CD14-positive monocyte (primary cell): ENCODE measurements at regions not wholly inside any gene's neighbourhood (a gene's known extent, or its start where the extent isn't known, plus 50 kb on each side); places are given as distances from the start of the nearest gene placed in this dataset.
"Not testable (repeated sequence)": the region's sequence is repeated elsewhere in the genome, so short reads cannot be mapped to it uniquely, and the experiment has no call there.

Source experiments
- DNase-seq, 3 donors: peaks; one replicate each; pipeline ENCODE4 v3.0.0-alpha.2; 2011 to 2022
- H2AFZ ChIP-seq: 2 replicates; pipeline ENCODE4 v1.6.0; 2012; ENCODE audit warnings: mild to moderate bottlenecking, low read depth, low read length, inconsistent platforms; ENCODE audit not compliant: insufficient read depth, poor library complexity, severe bottlenecking
- H3K27ac ChIP-seq, 2 donors: 1 replicate in 1 of 2; 2 replicates in 1 of 2; pipeline ENCODE4 v1.5.1; 2012 to 2013; ENCODE audit warnings: low read length in 2 of 2, control low read depth in 1 of 2, inconsistent platforms in 1 of 2, low read depth in 1 of 2, mild to moderate bottlenecking in 1 of 2
- H3K27me3 ChIP-seq, 2 donors: one replicate each; pipeline versions ENCODE4 v1.6.0 to v1.6.1; 2011 to 2013; ENCODE audit warnings: low read length in 2 of 2; ENCODE audit not compliant: control insufficient read depth in 2 of 2, insufficient read depth in 2 of 2
- H3K36me3 ChIP-seq, 2 donors: replicated peaks in 1 of 2; 1 replicate in 1 of 2; 2 replicates in 1 of 2; pipeline versions ENCODE4 v1.5.1 to v1.6.1; 2012 to 2013; ENCODE audit warnings: low read length in 2 of 2, control low read depth in 1 of 2, inconsistent platforms in 1 of 2, mild to moderate bottlenecking in 1 of 2; ENCODE audit not compliant: insufficient read depth in 2 of 2, control insufficient read depth in 1 of 2
- H3K4me1 ChIP-seq, 2 donors: 1 replicate in 1 of 2; 2 replicates in 1 of 2; pipeline versions ENCODE4 v1.5.1 to v1.6.1; 2012 to 2013; ENCODE audit warnings: low read length in 2 of 2, control low read depth in 1 of 2, inconsistent platforms in 1 of 2, mild to moderate bottlenecking in 1 of 2, moderate library complexity in 1 of 2; ENCODE audit not compliant: insufficient read depth in 2 of 2, control insufficient read depth in 1 of 2
- H3K4me2 ChIP-seq: replicated peaks from 2 replicates; pipeline ENCODE3; 2012; ENCODE audit warnings: low read length, moderate library complexity, mild to moderate bottlenecking; ENCODE audit not compliant: poor library complexity, severe bottlenecking; ENCODE audit errors: extremely low read depth
- H3K4me3 ChIP-seq, 3 experiments: fragments of 200-600 bp in 1 of 3; sonication (generic) in 1 of 3; replicated peaks in 1 of 3; 1 replicate in 2 of 3; 2 replicates in 1 of 3; pipeline ENCODE4 v1.5.1; 2011 to 2013; ENCODE audit warnings: low read length in 3 of 3, mild to moderate bottlenecking in 3 of 3, control low read depth in 2 of 3, low read depth in 2 of 3, inconsistent platforms in 1 of 3, moderate library complexity in 1 of 3
- H3K79me2 ChIP-seq: 2 replicates; pipeline ENCODE4 v1.6.0; 2012; ENCODE audit warnings: mild to moderate bottlenecking, control low read depth, inconsistent platforms, low read length, moderate library complexity; ENCODE audit not compliant: insufficient read depth
- H3K9ac ChIP-seq: 2 replicates; pipeline ENCODE4 v1.6.0; 2017; ENCODE audit warnings: low read length, mild to moderate bottlenecking; ENCODE audit not compliant: insufficient read depth, poor library complexity, severe bottlenecking
- H3K9me3 ChIP-seq, 2 donors: replicated peaks in 1 of 2; 1 replicate in 1 of 2; 2 replicates in 1 of 2; pipeline versions ENCODE4 v1.5.1 to v1.6.1; 2012 to 2013; ENCODE audit warnings: low read length in 2 of 2, control low read depth in 1 of 2; ENCODE audit not compliant: control insufficient read depth in 1 of 2, insufficient read depth in 1 of 2
- H4K20me1 ChIP-seq: 2 replicates; pipeline ENCODE4 v1.6.0; 2012; ENCODE audit warnings: mild to moderate bottlenecking, low read length, control low read depth, moderate library complexity; ENCODE audit not compliant: insufficient read depth
- H3K27ac Mint-ChIP-seq, 7 donors: one replicate each; pipeline ENCODE4 v1.8.0; 2020; ENCODE audit warnings: mild to moderate bottlenecking in 7 of 7, mixed read lengths in 7 of 7, moderate library complexity in 6 of 7, inconsistent platforms in 2 of 7
- H3K27me3 Mint-ChIP-seq, 3 donors: one replicate each; pipeline ENCODE4 v1.8.0; 2021 to 2022; ENCODE audit warnings: low read depth in 3 of 3, mild to moderate bottlenecking in 3 of 3, mixed read lengths in 3 of 3, moderate library complexity in 3 of 3, inconsistent platforms in 1 of 3
- H3K36me3 Mint-ChIP-seq, 2 donors: one replicate each; pipeline ENCODE4 v1.8.0; 2020; ENCODE audit warnings: mixed read lengths in 2 of 2, inconsistent platforms in 1 of 2, mild to moderate bottlenecking in 1 of 2
- H3K4me1 Mint-ChIP-seq: one replicate; pipeline ENCODE4 v1.8.0; 2020; ENCODE audit warnings: mild to moderate bottlenecking, mixed read lengths
- H3K4me3 Mint-ChIP-seq, 2 donors: one replicate each; pipeline ENCODE4 v1.8.0; 2020; ENCODE audit warnings: mild to moderate bottlenecking in 2 of 2, mixed read lengths in 2 of 2, moderate library complexity in 1 of 2
- H3K9me3 Mint-ChIP-seq, 7 donors: one replicate each; pipeline ENCODE4 v1.8.0; 2020 to 2022; ENCODE audit warnings: mixed read lengths in 7 of 7, mild to moderate bottlenecking in 6 of 7, moderate library complexity in 6 of 7, inconsistent platforms in 2 of 7
- CTCF ChIP-seq: fragments of 200-600 bp; IDR thresholded peaks from one replicate; pipeline ENCODE4 v1.8.0; 2022; ENCODE audit warnings: antibody characterized with exemption, mild to moderate bottlenecking
- WGBS: methylation state at CpG from one replicate; pipeline ENCODE4 v1.1.5; 2013; ENCODE audit warnings: missing lambda C conversion rate; ENCODE audit not compliant: insufficient coverage; 5-methylcytosine and 5-hydroxymethylcytosine counted together
- intact Hi-C, 2 donors: fragments of 100-400 bp; cut with micrococcal nuclease; formaldehyde crosslinking; loops; one replicate each; pipeline versions ENCODE4 v1.15.0 to v1.15.1; 2023

DNA sequence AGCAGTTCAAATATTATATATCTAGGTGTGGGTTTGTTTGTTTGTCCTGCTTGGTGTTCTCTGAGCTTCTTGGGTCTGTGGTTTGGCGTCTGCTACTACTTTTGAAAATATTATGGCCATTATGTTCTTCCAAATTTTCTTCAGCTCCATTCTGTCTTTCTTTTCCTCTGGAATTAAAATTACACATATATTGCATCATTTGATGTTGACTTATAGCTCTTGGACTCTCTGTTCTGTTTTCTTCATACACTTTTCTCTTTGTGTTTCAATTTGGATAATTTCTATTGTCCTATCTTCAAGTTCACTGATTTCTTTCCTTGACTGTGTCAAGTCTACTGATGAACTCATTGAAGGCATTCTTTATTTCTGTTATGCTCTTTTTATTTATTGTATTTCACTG, 65.2 kb upstream of the ZNF81 start:
- Mint-ChIP-seq H3K36me3 (no peaks in the 10 kb centered on the region), H3K27me3 (peaks cover 0 to 6% (median 3%) of the 10 kb centered on the region in 3 donors), H3K27ac (no peak overlapping the region), H3K4me1 (no peaks in the 10 kb centered on the region), H3K4me3 (no peak overlapping the region), H3K9me3 (peaks cover 5 to 12% (median 8%) of the 10 kb centered on the region in 7 donors)
- Histone ChIP-seq H3K79me2 (no peaks in the 10 kb centered on the region), H3K36me3 (no peaks in the 10 kb centered on the region), H4K20me1 (no peaks in the 10 kb centered on the region), H2AFZ (no peak overlapping the region), H3K4me1 (no peaks in the 10 kb centered on the region), H3K27ac (no peak overlapping the region), H3K27me3 (no peaks in the 10 kb centered on the region), H3K9ac (no peak overlapping the region), H3K4me3 (no peak overlapping the region), H3K4me2 (no peak overlapping the region), H3K9me3 (peaks cover 0 to 7% of the 10 kb centered on the region in 2 donors)
- WGBS = no CpG with 5 or more reads among the region's 1 CpG
- intact Hi-C loops = no loop called here
- DNase-seq = no peak
- TF ChIP-seq CTCF = no peak

DNA sequence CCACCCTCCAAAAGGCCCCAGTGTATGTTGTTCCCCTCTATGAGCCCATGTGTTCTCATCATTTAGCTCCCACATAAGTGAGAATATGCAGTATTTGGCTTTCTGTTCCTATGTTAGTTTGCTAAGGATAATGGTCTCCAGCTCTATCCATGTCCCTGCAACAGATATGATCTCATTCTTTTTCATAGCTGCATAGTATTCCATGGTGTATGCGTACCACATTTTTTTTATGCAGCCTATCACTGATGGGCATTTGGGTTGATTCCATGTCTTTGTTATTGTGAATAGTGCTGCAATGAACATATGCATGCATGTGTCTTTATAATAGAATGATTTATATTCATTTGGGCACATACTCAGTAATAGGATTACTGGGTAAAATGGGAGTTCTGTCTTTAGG, 73.9 kb upstream of the ZNF81 start:
- H3K9me3 ChIP-seq, H3K9ac ChIP-seq, intact Hi-C loops, H3K4me1 ChIP-seq, H3K79me2 ChIP-seq, H3K9me3 Mint-ChIP-seq, H3K27me3 Mint-ChIP-seq, DNase-seq, H3K36me3 ChIP-seq, H4K20me1 ChIP-seq, H3K4me2 ChIP-seq, H3K4me3 Mint-ChIP-seq, H3K4me1 Mint-ChIP-seq, H3K27ac Mint-ChIP-seq, H3K27ac ChIP-seq, H3K4me3 ChIP-seq, H3K27me3 ChIP-seq, H3K36me3 Mint-ChIP-seq, H2AFZ ChIP-seq: not testable (repeated sequence)
- no CpG with 5 or more reads among the region's 1 CpG for WGBS
